ENCODE measurements at regions not wholly inside any gene's neighbourhood (a gene's known extent, or its start where the extent isn't known, plus 50 kb on each side); places are given as distances from the start of the nearest gene placed in this dataset.

GRCh38 chr12:24361877-24362580 is 412.6 kb upstream of the SOX5 start:
- H2AFZ ChIP-seq (replicated peaks; ENCODE audit: low read length, poor library complexity) = no peak overlapping the region
- H2BK20ac ChIP-seq (ENCODE audit: low read depth, low read length) = peak overlapping the region; percentile 48
- H3K56ac ChIP-seq (ENCODE audit: extremely low read depth, insufficient read depth, low read length) = no peak overlapping the region
- peak overlapping the region; percentile 35; the same call in 1 of the 2 replicates for H2BK120ac ChIP-seq (ENCODE audit: low read depth, low read length)
- H4K20me1 ChIP-seq (ENCODE audit: insufficient read depth, low read length) = no peaks in the 10 kb centered on the region
- intact Hi-C loops (cut with micrococcal nuclease) (loop anchor here (5.0 kb wide), 3 partner anchors 200 to 415 kb away; no protein-coding TSS in a partner anchor), in situ Hi-C loops (cut with MboI; ENCODE audit: low sequenced_read_pairs) (no loop called here), dilution Hi-C loops (cut with HindIII; ENCODE audit: low sequenced_read_pairs, unreplicated experiment) (no loop called here)
- no peak for TF ChIP-seq CHD1 (IDR thresholded peaks at IDR 0.05; ENCODE audit: low read depth, low read length)
- no peak for TF ChIP-seq FOS (IDR thresholded peaks at IDR 0.05; ENCODE audit: low read depth, low read length)
- TF ChIP-seq MAZ (IDR thresholded peaks at IDR 0.05; ENCODE audit: borderline replicate concordance, low read depth, low read length) = no peak
- no peak for TF ChIP-seq RCOR1 (IDR thresholded peaks at IDR 0.05; ENCODE audit: insufficient replicate concordance, low read length)
- TF ChIP-seq, protein P1, sequence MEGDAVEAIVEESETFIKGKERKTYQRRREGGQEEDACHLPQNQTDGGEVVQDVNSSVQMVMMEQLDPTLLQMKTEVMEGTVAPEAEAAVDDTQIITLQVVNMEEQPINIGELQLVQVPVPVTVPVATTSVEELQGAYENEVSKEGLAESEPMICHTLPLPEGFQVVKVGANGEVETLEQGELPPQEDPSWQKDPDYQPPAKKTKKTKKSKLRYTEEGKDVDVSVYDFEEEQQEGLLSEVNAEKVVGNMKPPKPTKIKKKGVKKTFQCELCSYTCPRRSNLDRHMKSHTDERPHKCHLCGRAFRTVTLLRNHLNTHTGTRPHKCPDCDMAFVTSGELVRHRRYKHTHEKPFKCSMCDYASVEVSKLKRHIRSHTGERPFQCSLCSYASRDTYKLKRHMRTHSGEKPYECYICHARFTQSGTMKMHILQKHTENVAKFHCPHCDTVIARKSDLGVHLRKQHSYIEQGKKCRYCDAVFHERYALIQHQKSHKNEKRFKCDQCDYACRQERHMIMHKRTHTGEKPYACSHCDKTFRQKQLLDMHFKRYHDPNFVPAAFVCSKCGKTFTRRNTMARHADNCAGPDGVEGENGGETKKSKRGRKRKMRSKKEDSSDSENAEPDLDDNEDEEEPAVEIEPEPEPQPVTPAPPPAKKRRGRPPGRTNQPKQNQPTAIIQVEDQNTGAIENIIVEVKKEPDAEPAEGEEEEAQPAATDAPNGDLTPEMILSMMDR (conservative IDR thresholded peaks at IDR 0.05; ENCODE audit: low read depth, low read length) = no peak
- TF ChIP-seq POLR2A (IDR thresholded peaks at IDR 0.05; ENCODE audit: low read depth, low read length) = no peak
- no peak for TF ChIP-seq CEBPB (IDR thresholded peaks at IDR 0.05; ENCODE audit: low read depth, low read length)
- no peak for TF ChIP-seq USF2 (IDR thresholded peaks at IDR 0.05; ENCODE audit: low read depth, low read length)
- no peak for TF ChIP-seq MAFK (IDR thresholded peaks at IDR 0.05; ENCODE audit: low read depth, low read length)
- no peak for TF ChIP-seq SMC3 (IDR thresholded peaks at IDR 0.05; ENCODE audit: low read depth, low read length)
- H2BK15ac ChIP-seq (ENCODE audit: low read depth, low read length) = peak overlapping the region; percentile 31; the same call in 2 of the 3 replicates
- no TSS peak for BruUV-seq (replicated peaks)
- no peaks in the 10 kb centered on the region for H3K9me3 ChIP-seq (ENCODE audit: control insufficient read depth, insufficient read depth, low read length)
- DNase-seq = no peak
- H3K23ac ChIP-seq (ENCODE audit: low read depth, low read length) = peak overlapping the region; percentile 52; the same call in 1 of the 2 replicates
- POLR2A ChIA-PET (ENCODE audit: unreplicated experiment) = interaction anchor here (0.6 kb wide), 1 partner anchor 343 kb away, joined by 8 read pairs; no protein-coding TSS in a partner anchor
- H3K27ac ChIP-seq (ENCODE audit: insufficient read depth, low read length) = no peak overlapping the region
- 100% methylated on average over 2 of the region's 6 CpGs; no CpG with 5 or more reads in 1 of the 2 experiments for WGBS, 2 experiments (ENCODE audit: extremely low coverage in 2 of 2, insufficient read length in 1 of 2)
- no peak overlapping the region; a peak in 1 of 4 replicates for H4K8ac ChIP-seq (ENCODE audit: low read depth in 2 of 2, low read length in 2 of 2)
- no peak overlapping the region for H2AK9ac ChIP-seq (replicated peaks; ENCODE audit: low read depth, low read length, poor library complexity)
- H2AK5ac ChIP-seq (ENCODE audit: low read depth, low read length) = peak overlapping the region; percentile 47; the same call in 1 of the 2 replicates
- H3K14ac ChIP-seq (replicated peaks; ENCODE audit: low read depth, low read length) = peak overlapping the region; percentile 91
- peaks cover 0 to 6% of the 10 kb centered on the region in 2 experiments; a peak in 1 of 4 replicates for H3K79me1 ChIP-seq (ENCODE audit: low read depth in 1 of 2, low read length in 2 of 2)
- H4K91ac ChIP-seq (ENCODE audit: insufficient read depth, low read depth, low read length) = no peak overlapping the region
- H3K4ac ChIP-seq (ENCODE audit: low read depth, low read length) = peak overlapping the region; percentile 67
- H3K4me1 ChIP-seq (ENCODE audit: control insufficient read depth, insufficient read depth, low read length) = peaks cover 6% of the 10 kb centered on the region
- H3K9me1 ChIP-seq (ENCODE audit: insufficient read depth, low read length) = peaks cover 5% of the 10 kb centered on the region
- no peak for ATAC-seq (ENCODE audit: low read depth)
- H2BK5ac ChIP-seq (ENCODE audit: low read depth, low read length, poor library complexity, severe bottlenecking) = peak overlapping the region; percentile 24
- H3K4me3 ChIP-seq (ENCODE audit: insufficient read depth, low read depth, low read length) = no peak overlapping the region
- CTCF ChIA-PET = no interaction called here
- H3K27me3 ChIP-seq (ENCODE audit: control insufficient read depth, insufficient read depth, low read length) = no peaks in the 10 kb centered on the region
- H4K5ac ChIP-seq (ENCODE audit: low read depth, low read length) = peak overlapping the region; percentile 7; the same call in 1 of the 2 replicates
- H3K36me3 ChIP-seq (ENCODE audit: control insufficient read depth, insufficient read depth, low read length) = no peaks in the 10 kb centered on the region
- H3K4me2 ChIP-seq (ENCODE audit: low read depth, low read length) = no peak overlapping the region
- H3K18ac ChIP-seq (ENCODE audit: low read depth, low read length) = peak overlapping the region; percentile 48; the same call in 1 of the 2 replicates
- H3K9ac ChIP-seq (ENCODE audit: low read depth, low read length) = no peak overlapping the region

Data from IMR-90 (cell line).